OCI-LY1 (cell line): ENCODE measurements at regions not wholly inside any gene's neighbourhood (a gene's known extent, or its start where the extent isn't known, plus 50 kb on each side); places are given as distances from the start of the nearest gene placed in this dataset.
"Not testable (repeated sequence)": the region's sequence is repeated elsewhere in the genome, so short reads cannot be mapped to it uniquely, and the experiment has no call there.

Experiments used
- H2AFZ ChIP-seq: fragments of 200-600 bp; sonication (generic), shearing (Covaris generic); 2 replicates; pipeline ENCODE4 v1.6.0; 2014; ENCODE audit warnings: antibody characterized with exemption, mild to moderate bottlenecking, low read length
- H3F3A ChIP-seq: fragments of 200-600 bp; sonication (generic), shearing (Covaris generic); 2 replicates; pipeline ENCODE4 v1.6.0; 2014; ENCODE audit warnings: mild to moderate bottlenecking, antibody characterized with exemption, low read length, moderate library complexity; ENCODE audit not compliant: insufficient read depth
- H3K27ac ChIP-seq: fragments of 200-600 bp; sonication (generic); 2 replicates; pipeline ENCODE4 v1.5.1; 2014; ENCODE audit warnings: low read length, mixed run types, mild to moderate bottlenecking, low read depth; ENCODE audit not compliant: poor library complexity, severe bottlenecking
- H3K27me3 ChIP-seq: fragments of 200-600 bp; sonication (generic); 2 replicates; pipeline ENCODE4 v1.6.0; 2014; ENCODE audit warnings: antibody characterized with exemption, mild to moderate bottlenecking, low read length, moderate library complexity; ENCODE audit not compliant: insufficient read depth
- H3K36me3 ChIP-seq: fragments of 200-600 bp; sonication (generic); 2 replicates; pipeline ENCODE4 v1.6.1; 2014; ENCODE audit warnings: mild to moderate bottlenecking, antibody characterized with exemption, low read length, moderate library complexity, mixed read lengths; ENCODE audit not compliant: insufficient read depth
- H3K4me1 ChIP-seq: fragments of 200-600 bp; sonication (generic); 2 replicates; pipeline ENCODE4 v1.5.1; 2014; ENCODE audit warnings: mild to moderate bottlenecking, low read length, moderate library complexity; ENCODE audit not compliant: insufficient read depth, severe bottlenecking
- H3K4me2 ChIP-seq: fragments of 200-600 bp; sonication (generic), shearing (Covaris generic); 2 replicates; pipeline ENCODE4 v1.6.1; 2014; ENCODE audit warnings: low read length
- H3K4me3 ChIP-seq: fragments of 200-600 bp; sonication (generic); 2 replicates; pipeline ENCODE4 v1.5.1; 2014; ENCODE audit warnings: low read length, low read depth, mild to moderate bottlenecking, mixed read lengths; ENCODE audit not compliant: poor library complexity, severe bottlenecking
- H3K79me2 ChIP-seq: fragments of 200-600 bp; shearing (Covaris generic); 2 replicates; pipeline ENCODE4 v1.6.1; 2016; ENCODE audit warnings: mixed run types, low read length, mixed read lengths; ENCODE audit not compliant: insufficient read depth
- H3K9ac ChIP-seq: fragments of 200-600 bp; sonication (generic), shearing (Covaris generic); 2 replicates; pipeline ENCODE4 v1.6.1; 2014; ENCODE audit warnings: mild to moderate bottlenecking, low read length, mixed read lengths
- H3K9me2 ChIP-seq: fragments of 200-600 bp; sonication (generic), shearing (Covaris generic); 2 replicates; pipeline ENCODE4 v1.6.1; 2014; ENCODE audit warnings: low read depth, mild to moderate bottlenecking, low read length, mixed read lengths
- H3K9me3 ChIP-seq: fragments of 200-600 bp; shearing (Covaris generic); 2 replicates; pipeline ENCODE4 v1.6.1; 2014; ENCODE audit warnings: low read length, mixed read lengths
- H4K20me1 ChIP-seq: fragments of 200-600 bp; sonication (generic), shearing (Covaris generic); 2 replicates; pipeline ENCODE4 v1.6.0; 2016; ENCODE audit warnings: mild to moderate bottlenecking, low read length; ENCODE audit not compliant: insufficient read depth
- CTCF ChIP-seq: fragments of 200-600 bp; sonication (generic), shearing (Covaris generic); IDR thresholded peaks from 2 replicates; pipeline ENCODE4 v1.5.1; 2017; ENCODE audit warnings: mild to moderate bottlenecking, antibody characterized with exemption, low read length, moderate library complexity, mixed read lengths
- EZH2 ChIP-seq: fragments of 200-600 bp; sonication (generic), shearing (Covaris generic); IDR thresholded peaks from 2 replicates; pipeline ENCODE4 v1.8.0; 2017; ENCODE audit warnings: borderline replicate concordance, mixed run types, mild to moderate bottlenecking, antibody characterized with exemption, low read length, moderate library complexity, mixed read lengths

- no peak for TF ChIP-seq CTCF
- no peak for TF ChIP-seq EZH2
- Histone ChIP-seq H3K79me2 (no peaks in the 10 kb centered on the region), H2AFZ (no peak overlapping the region), H3K9ac (no peak overlapping the region), H3K27ac (no peak overlapping the region), H3K4me1 (no peaks in the 10 kb centered on the region), H3K9me2 (no peaks in the 10 kb centered on the region), H3K4me2 (no peak overlapping the region), H3K4me3 (no peak overlapping the region), H3K36me3 (no peaks in the 10 kb centered on the region), H3F3A (no peaks in the 10 kb centered on the region), H3K9me3 (no peaks in the 10 kb centered on the region; the same call in 1 of the 2 replicates), H3K27me3 (no peaks in the 10 kb centered on the region), H4K20me1 (no peaks in the 10 kb centered on the region)
Observed at GRCh38 chr7:4483851-4484250, 198.2 kb upstream of the FOXK1 start.

GRCh38 chr7:4484545-4484944, 197.6 kb upstream of the FOXK1 start:
- TF ChIP-seq CTCF (no peak), EZH2 (no peak)
- H3K9ac ChIP-seq = no peak overlapping the region
- no peaks in the 10 kb centered on the region for H3F3A ChIP-seq
- H3K9me3 ChIP-seq = no peaks in the 10 kb centered on the region; the same call in 1 of the 2 replicates
- no peaks in the 10 kb centered on the region for H4K20me1 ChIP-seq
- H3K79me2 ChIP-seq = no peaks in the 10 kb centered on the region
- no peaks in the 10 kb centered on the region for H3K9me2 ChIP-seq
- H3K4me3 ChIP-seq = no peak overlapping the region
- H3K27me3 ChIP-seq = no peaks in the 10 kb centered on the region
- H3K4me1 ChIP-seq = no peaks in the 10 kb centered on the region
- H3K36me3 ChIP-seq = no peaks in the 10 kb centered on the region
- no peak overlapping the region for H3K4me2 ChIP-seq
- no peak overlapping the region for H3K27ac ChIP-seq
- H2AFZ ChIP-seq = no peak overlapping the region

GRCh38 chr7:4486907-4487306, 195.2 kb upstream of the FOXK1 start:
- Histone ChIP-seq H3K4me3 (no peak overlapping the region), H3K4me2 (no peak overlapping the region), H3K27ac (no peak overlapping the region), H3K9me3 (no peaks in the 10 kb centered on the region; the same call in 1 of the 2 replicates), H3K4me1 (no peaks in the 10 kb centered on the region), H3K9ac (no peak overlapping the region), H4K20me1 (no peaks in the 10 kb centered on the region), H2AFZ (no peak overlapping the region), H3K36me3 (no peaks in the 10 kb centered on the region), H3F3A (no peaks in the 10 kb centered on the region), H3K79me2 (no peaks in the 10 kb centered on the region), H3K9me2 (no peaks in the 10 kb centered on the region), H3K27me3 (no peaks in the 10 kb centered on the region)
- TF ChIP-seq CTCF (no peak), EZH2 (no peak)

- not testable (repeated sequence) for H3K79me2 ChIP-seq, H3K9me3 ChIP-seq, H3F3A ChIP-seq, H2AFZ ChIP-seq, H3K4me3 ChIP-seq, H3K27me3 ChIP-seq, H3K27ac ChIP-seq, H3K9me2 ChIP-seq, H3K36me3 ChIP-seq, H3K4me2 ChIP-seq, H4K20me1 ChIP-seq, H3K4me1 ChIP-seq, H3K9ac ChIP-seq
Observed at GRCh38 chr7:4496911-4497310, 185.2 kb upstream of the FOXK1 start.
